Gastroesophageal sphincter (tissue), 4 donors: ENCODE measurements at regions not wholly inside any gene's neighbourhood (a gene's known extent, or its start where the extent isn't known, plus 50 kb on each side); places are given as distances from the start of the nearest gene placed in this dataset.

Experiments
- ATAC-seq: fragments of 150-250 bp; one replicate; pipeline ENCODE4 v1.9.1; 2016; ENCODE audit warnings: mild to moderate bottlenecking, moderate library complexity
- H3K27ac ChIP-seq, 4 donors: fragments of 200-600 bp; sonication (generic) in 3 of 4; 1 replicate in 3 of 4; 2 replicates in 1 of 4; pipeline ENCODE4 v1.5.1; 2016 to 2019
- H3K27me3 ChIP-seq: fragments of 200-600 bp; sonication (generic); one replicate; pipeline ENCODE4 v1.5.1; 2019
- H3K36me3 ChIP-seq, 2 donors: fragments of 200-600 bp; sonication (generic); one replicate each; pipeline ENCODE4 v1.5.1; 2019; ENCODE audit warnings: control low read depth in 1 of 2
- H3K4me1 ChIP-seq, 3 donors: fragments of 200-600 bp; sonication (generic); 1 replicate in 2 of 3; 2 replicates in 1 of 3; pipeline ENCODE4 v1.5.1; 2016 to 2019; ENCODE audit warnings: control low read depth in 2 of 3
- H3K4me3 ChIP-seq, 2 donors: fragments of 200-600 bp; sonication (generic); one replicate each; pipeline ENCODE4 v1.5.1; 2019; ENCODE audit warnings: mild to moderate bottlenecking in 1 of 2, moderate library complexity in 1 of 2
- H3K9me3 ChIP-seq, 3 donors: fragments of 200-600 bp; sonication (generic); one replicate each; pipeline ENCODE4 v1.5.1; 2017 to 2019; ENCODE audit warnings: control low read depth in 2 of 3
- EP300 ChIP-seq: sonication (generic); formaldehyde crosslinking; IDR thresholded peaks from one replicate; pipeline ENCODE4 v1.6.1; 2017; ENCODE audit warnings: antibody characterized with exemption, mild to moderate bottlenecking
- POLR2A ChIP-seq, 2 donors: fragments of 450-650 bp; IDR thresholded peaks; one replicate each; pipeline ENCODE4 v1.6.1; 2017; ENCODE audit warnings: antibody characterized with exemption in 2 of 2, mild to moderate bottlenecking in 2 of 2, moderate library complexity in 1 of 2
- POLR2AphosphoS5 ChIP-seq: sonication (generic); formaldehyde crosslinking; IDR thresholded peaks from one replicate; pipeline ENCODE4 v1.6.1; 2017; ENCODE audit warnings: antibody characterized with exemption
- WGBS, 2 donors: methylation state at CpG; one replicate each; pipeline ENCODE4 v1.1.5; 2018; ENCODE audit warnings: low coverage in 1 of 2; 5-methylcytosine and 5-hydroxymethylcytosine counted together
- TF ChIP-seq, protein P1 (sequence below), 4 experiments: fragments of 200-600 bp in 2 of 4; fragments of 450-650 bp in 2 of 4; sonication (generic) in 1 of 4; IDR thresholded peaks; one replicate each; pipeline ENCODE4 v1.5.1; 2017 to 2019; ENCODE audit warnings: antibody characterized with exemption in 4 of 4, mild to moderate bottlenecking in 2 of 4, moderate library complexity in 2 of 4

GRCh38 chr9:82184524-82184923, 196.0 kb downstream of the SPATA31D1 start:
- WGBS, 2 donors, result 77 to 88% methylated on average over 3 of the region's 3 CpGs
- no peaks in the 10 kb centered on the region for H3K9me3 ChIP-seq
- no peaks in the 10 kb centered on the region for H3K36me3 ChIP-seq
- no peaks in the 10 kb centered on the region for H3K4me1 ChIP-seq
- H3K27ac ChIP-seq, result no peak overlapping the region
- no peaks in the 10 kb centered on the region for H3K27me3 ChIP-seq
- H3K4me3 ChIP-seq, result no peak overlapping the region
- TF ChIP-seq, protein P1, sequence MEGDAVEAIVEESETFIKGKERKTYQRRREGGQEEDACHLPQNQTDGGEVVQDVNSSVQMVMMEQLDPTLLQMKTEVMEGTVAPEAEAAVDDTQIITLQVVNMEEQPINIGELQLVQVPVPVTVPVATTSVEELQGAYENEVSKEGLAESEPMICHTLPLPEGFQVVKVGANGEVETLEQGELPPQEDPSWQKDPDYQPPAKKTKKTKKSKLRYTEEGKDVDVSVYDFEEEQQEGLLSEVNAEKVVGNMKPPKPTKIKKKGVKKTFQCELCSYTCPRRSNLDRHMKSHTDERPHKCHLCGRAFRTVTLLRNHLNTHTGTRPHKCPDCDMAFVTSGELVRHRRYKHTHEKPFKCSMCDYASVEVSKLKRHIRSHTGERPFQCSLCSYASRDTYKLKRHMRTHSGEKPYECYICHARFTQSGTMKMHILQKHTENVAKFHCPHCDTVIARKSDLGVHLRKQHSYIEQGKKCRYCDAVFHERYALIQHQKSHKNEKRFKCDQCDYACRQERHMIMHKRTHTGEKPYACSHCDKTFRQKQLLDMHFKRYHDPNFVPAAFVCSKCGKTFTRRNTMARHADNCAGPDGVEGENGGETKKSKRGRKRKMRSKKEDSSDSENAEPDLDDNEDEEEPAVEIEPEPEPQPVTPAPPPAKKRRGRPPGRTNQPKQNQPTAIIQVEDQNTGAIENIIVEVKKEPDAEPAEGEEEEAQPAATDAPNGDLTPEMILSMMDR (IDR thresholded peaks at IDR 0.05), result no peak
- no peak for TF ChIP-seq EP300
- TF ChIP-seq POLR2AphosphoS5, result no peak
- TF ChIP-seq POLR2A (IDR thresholded peaks at IDR 0.05), result no peak
- no peak for ATAC-seq

GRCh38 chr9:82188817-82189216, 200.2 kb downstream of the SPATA31D1 start:
- H3K9me3 ChIP-seq, result no peaks in the 10 kb centered on the region
- 88 to 92% methylated on average over 1 of the region's 1 CpG for WGBS, 2 donors
- no peak overlapping the region for H3K4me3 ChIP-seq
- H3K4me1 ChIP-seq, result no peaks in the 10 kb centered on the region
- no peaks in the 10 kb centered on the region for H3K27me3 ChIP-seq
- ATAC-seq, result no peak
- H3K27ac ChIP-seq, result no peak overlapping the region
- no peaks in the 10 kb centered on the region for H3K36me3 ChIP-seq
- TF ChIP-seq POLR2A (IDR thresholded peaks at IDR 0.05), result no peak

DNA sequence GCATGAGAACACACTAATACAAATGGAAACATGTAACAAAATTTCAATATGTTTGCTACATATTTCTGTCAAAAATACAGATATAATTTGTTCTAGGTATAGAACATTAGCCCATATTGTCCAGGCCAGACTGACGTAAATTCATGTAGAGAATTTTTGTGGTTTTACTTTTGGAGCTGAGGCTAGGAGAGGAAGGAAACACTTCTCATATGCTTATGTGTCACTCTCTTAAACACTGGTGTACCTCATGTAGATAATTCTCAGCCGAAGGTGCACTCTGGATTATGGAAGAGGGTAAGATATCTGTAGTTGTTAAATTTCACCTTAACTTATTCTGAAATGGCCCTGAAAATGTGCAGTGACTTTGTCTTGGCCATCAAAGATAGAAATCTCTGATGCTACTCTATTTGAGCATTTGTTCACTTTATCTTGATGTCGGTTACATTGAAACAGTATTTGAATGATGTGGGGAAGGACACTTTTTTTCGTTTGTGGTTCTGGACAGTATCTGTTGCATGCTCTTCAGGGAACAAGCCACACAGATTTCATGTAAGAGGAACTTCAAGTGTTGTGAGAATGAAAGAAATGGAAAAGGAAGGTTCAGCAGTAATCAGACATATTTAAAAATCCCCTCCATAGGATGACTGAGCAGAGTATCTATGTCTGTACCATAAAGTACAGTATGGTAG, 202.7 kb downstream of the SPATA31D1 start:
- TF ChIP-seq, protein P1 (IDR thresholded peaks at IDR 0.05), result no peak
- TF ChIP-seq POLR2AphosphoS5 (no peak), EP300 (no peak), POLR2A (IDR thresholded peaks at IDR 0.05) (no peak)
- Histone ChIP-seq H3K4me1 (no peaks in the 10 kb centered on the region), H3K9me3 (no peaks in the 10 kb centered on the region), H3K4me3 (no peak overlapping the region), H3K27ac (no peak overlapping the region), H3K27me3 (no peaks in the 10 kb centered on the region), H3K36me3 (no peaks in the 10 kb centered on the region)
- no peak for ATAC-seq
- WGBS, 2 donors, result 82 to 100% methylated on average over 4 of the region's 4 CpGs

DNA sequence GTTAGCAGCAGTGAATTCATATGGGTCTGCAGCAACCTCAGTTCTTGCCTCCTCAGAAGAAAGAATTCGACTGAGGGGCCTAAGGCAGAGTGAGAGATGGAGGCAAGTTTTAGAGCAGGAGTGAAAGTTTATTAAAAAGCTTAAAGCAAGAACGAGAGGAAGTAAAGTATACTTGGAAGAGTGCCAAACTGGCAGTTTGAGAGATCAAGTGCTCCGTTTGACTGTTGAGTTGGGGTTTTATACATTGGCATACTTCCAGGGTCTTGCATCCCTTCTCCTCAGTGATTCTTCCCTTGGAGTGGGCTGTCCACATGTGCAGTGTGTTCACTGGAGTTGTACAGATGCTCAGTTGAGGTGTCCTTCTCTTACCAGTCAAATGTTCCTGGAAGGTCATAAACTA, 203.6 kb downstream of the SPATA31D1 start:
- H3K4me1 ChIP-seq, result no peaks in the 10 kb centered on the region
- no peaks in the 10 kb centered on the region for H3K36me3 ChIP-seq
- H3K27me3 ChIP-seq, result no peaks in the 10 kb centered on the region
- H3K4me3 ChIP-seq, result no peak overlapping the region
- no peak overlapping the region for H3K27ac ChIP-seq
- TF ChIP-seq, protein P1 (IDR thresholded peaks at IDR 0.05), result no peak
- TF ChIP-seq POLR2AphosphoS5 (no peak), EP300 (no peak), POLR2A (IDR thresholded peaks at IDR 0.05) (no peak)
- H3K9me3 ChIP-seq, result no peaks in the 10 kb centered on the region
- WGBS, 2 donors, result 25 to 30% methylated on average over 3 of the region's 3 CpGs
- ATAC-seq, result no peak

GRCh38 chr9:82196622-82197441, 208.3 kb downstream of the SPATA31D1 start:
- H3K27ac ChIP-seq, result no peak overlapping the region
- H3K4me3 ChIP-seq, result no peak overlapping the region
- no peak for ATAC-seq
- no peaks in the 10 kb centered on the region for H3K27me3 ChIP-seq
- H3K36me3 ChIP-seq, result no peaks in the 10 kb centered on the region
- no peak for TF ChIP-seq EP300
- TF ChIP-seq, protein P1 (IDR thresholded peaks at IDR 0.05), result no peak
- no peak for TF ChIP-seq POLR2A (IDR thresholded peaks at IDR 0.05)
- TF ChIP-seq POLR2AphosphoS5, result no peak
- no peaks in the 10 kb centered on the region for H3K4me1 ChIP-seq
- no peaks in the 10 kb centered on the region for H3K9me3 ChIP-seq
